GM19351 (cell line): ENCODE measurements at regions not wholly inside any gene's neighbourhood (a gene's known extent, or its start where the extent isn't known, plus 50 kb on each side); places are given as distances from the start of the nearest gene placed in this dataset.

ENCODE experiments used
- ATAC-seq: cut with Tn5 transposase; IDR thresholded peaks from one replicate; pipeline ENCODE4 v1.9.1; 2021; ENCODE audit warnings: mild to moderate bottlenecking, moderate library complexity; ENCODE audit not compliant: unreplicated experiment

DNA sequence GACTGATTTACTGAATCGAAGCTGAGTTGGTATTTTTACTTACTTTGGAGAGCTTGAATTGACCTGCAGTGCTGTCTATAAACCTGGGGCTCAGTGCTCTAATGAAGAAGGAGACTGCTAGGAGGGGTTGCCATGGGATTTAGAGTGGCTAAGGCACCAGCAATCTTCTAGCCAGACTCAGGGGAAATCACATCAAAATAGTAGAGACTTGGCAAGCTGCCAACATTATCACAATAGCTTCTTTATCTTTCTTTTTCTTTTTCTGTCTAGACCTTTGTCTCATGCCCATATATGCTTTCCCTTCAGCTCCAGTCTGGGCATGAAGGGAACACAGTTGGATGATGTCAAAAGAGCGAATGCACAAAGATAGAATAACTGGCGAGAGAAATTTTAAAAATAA lies 301.1 kb upstream of the DPYD start:
- no peak for ATAC-seq

DNA sequence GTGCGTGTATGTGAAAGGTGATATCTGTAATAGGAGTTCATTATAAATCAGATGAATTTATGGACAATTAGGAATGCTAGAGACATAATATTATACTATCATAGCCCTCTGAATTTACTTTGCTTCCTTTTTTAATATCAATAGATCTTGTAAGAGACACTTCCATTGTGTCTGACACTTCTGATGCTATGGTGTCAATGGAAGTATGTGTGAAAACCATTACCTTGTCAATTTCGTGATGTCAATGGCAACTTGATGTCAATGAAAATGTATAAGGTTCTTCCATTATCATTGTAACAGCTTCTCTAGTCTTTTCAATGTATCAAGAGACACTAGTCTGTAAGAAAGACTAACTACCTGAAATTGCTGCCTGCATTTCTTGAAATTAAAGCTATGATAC lies 296.8 kb upstream of the DPYD start:
- no peak for ATAC-seq

DNA sequence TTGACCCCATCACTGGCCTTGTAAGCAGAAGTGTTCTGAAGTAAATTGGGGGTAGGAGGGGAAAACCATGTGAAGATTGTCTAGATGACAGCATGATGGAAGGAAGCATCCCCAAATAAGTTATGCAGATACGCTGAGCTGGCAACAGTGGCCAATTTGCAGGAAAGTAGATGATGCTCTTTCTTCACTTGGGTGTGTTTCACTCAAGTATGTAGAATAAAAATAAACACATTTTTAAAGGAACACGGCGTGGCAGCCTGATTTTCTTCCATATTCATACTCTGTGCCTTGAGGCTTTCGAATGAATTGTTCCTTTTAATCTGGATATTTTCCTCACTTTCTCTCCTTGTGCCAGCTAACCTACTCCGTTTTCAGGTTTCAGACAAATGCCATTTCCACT lies 295.5 kb upstream of the DPYD start:
- no peak for ATAC-seq

DNA sequence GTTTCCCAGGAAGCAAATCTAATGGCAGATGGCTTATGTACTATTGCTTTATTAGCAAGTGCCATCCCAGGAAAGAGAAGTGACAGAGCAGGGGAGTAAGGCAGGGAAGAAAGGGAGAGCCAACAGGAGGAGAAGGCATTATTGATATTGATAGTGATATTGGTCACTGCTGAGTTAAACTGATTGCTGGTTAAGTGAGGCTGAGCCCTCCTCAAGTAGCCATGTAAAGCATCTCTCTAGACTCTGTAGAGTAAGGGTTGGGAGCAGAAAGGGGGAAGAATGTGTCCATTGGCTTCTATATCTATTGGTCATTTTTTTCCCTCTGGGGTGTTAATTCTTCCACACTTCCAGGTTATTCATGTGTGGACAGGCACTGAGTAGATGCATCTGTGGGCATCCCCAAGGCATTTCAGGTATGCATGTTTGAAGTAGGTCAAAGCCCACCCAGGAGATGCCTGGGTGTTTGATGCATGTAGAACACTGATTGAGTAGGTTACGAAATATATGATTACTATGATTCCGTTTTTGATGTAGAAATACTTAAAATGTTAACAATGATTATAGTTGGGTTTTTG lies 290.5 kb upstream of the DPYD start:
- no peak for ATAC-seq

DNA sequence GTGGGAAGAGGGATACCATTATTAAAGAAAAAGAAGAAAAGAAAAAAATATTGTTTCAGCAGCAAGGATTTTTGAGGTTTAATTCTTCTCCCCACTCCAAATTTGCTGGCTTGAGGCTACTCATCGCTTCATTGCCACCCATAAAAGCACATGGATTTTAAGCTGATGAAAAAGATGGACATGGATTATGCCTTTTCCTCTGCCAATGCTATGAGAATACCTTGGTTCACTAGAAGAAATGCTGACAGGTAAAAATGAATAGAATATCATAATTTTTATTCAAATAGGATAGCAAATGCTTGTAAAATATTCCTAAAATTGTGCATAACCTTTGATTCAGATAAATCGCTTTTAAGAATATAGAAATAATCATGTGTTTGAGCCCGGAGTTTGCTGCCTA lies 289.7 kb upstream of the DPYD start:
- no peak for ATAC-seq

DNA sequence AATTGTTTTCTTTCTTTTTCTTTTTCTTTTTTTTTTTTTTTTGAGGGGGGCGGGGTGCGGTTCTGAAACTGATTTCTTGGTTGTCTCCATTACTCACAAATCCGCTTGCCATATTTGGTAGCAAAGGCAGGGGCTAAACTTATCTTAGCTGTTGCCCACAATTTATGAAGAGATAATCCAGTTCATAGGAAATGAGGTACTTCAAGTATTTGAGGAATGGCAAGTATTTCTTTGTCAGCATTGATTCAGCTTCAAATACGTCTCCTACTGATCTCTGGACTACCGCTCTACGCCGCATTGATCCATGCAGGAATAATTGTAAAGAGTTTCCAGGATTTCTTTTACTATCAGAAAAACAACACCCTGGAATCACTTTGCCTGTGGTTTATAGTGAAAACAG lies 289.2 kb upstream of the DPYD start:
- no peak for ATAC-seq

DNA sequence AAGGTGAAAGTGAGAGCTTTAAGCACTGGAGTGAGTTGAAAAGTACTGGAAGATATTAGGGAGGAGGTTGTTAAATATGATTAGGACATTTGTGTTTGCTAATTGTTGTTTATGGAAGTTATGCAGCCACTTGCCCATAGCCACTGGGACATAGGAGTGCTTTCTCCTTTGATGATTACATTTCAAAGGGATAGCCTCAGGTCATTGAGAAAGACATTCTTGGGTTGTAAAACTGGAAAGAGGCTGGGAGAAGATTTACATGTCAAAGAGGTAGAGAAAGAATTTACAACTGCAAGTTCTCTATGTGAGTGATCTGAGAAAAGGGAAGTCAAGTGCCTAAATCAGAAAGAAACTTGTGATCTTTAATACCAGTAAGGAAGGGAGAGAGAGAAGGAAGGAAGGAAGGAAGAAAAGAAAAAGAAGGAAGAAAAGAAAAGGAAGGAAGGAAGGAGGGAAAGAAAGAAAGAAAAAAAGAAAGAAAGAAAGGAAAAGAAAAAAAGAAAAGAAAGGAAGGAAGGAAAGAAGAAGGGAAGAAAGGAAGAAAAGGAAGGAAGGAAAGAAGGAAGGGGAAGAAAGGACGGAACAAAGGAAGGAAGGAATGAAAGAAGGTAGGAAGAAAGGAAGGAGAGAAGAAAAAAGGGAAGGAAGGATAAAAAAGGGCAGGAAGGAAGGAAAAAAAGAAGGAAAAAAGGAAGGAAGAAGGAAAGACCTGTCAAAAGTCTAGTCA lies 284.6 kb upstream of the DPYD start:
- ATAC-seq: no peak

DNA sequence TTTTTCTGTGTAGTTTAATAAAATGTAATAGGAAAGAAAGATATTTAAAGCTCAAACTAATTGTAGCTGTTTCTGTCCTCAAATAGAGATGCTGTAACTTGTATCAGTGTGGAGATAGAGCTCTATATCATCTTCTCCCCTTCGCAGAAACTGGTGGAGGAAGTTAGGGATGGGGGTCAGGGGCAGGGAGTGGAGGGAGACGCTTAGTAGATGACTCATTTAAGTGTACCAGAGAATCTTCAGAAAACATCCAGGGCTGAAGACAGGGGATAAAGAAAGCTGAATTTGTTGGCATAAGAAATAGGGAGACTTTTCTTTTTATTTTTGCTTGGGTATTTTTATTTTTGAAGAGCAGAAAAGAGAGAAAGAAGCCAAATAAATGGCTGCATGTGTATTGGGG lies 282.6 kb upstream of the DPYD start:
- no peak for ATAC-seq

DNA sequence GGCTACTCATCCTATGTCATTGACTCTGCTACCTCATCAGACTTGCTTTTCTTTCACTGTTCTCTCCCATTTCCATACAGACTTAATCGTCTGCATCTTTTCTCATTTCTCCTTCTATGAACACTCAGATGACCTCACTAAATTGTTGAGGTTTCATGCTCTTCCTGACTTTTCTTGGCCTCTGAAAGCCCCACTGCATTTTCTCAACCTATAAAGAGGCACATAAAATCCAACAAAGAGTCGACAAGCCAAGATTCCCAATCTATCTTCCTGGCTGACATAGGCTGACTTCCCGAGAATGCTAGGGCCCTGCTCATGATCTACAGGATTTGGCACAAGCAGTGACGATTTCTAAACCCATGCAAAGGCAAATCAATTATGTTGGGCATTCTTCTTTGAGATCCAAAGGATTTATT lies 280.8 kb upstream of the DPYD start:
- ATAC-seq: no peak

DNA sequence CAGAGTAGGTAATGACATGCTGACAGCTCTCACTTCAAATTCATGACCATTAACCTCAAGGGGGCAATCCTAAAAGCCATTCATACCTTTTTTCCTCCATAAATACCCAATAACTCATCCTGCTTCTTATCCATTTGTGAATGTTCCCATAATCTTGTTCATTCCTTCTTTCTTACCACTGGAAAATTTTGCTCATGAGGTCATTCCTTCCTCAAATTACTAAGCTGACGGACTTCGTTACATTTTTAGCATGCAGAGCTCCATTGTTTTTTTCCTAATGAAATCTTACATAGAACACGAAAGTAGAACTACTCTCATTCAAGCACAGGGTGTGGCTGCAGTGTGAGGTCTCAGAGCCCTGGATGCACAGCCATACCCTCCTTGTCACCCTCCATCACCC lies 276.5 kb upstream of the DPYD start:
- no peak for ATAC-seq

DNA sequence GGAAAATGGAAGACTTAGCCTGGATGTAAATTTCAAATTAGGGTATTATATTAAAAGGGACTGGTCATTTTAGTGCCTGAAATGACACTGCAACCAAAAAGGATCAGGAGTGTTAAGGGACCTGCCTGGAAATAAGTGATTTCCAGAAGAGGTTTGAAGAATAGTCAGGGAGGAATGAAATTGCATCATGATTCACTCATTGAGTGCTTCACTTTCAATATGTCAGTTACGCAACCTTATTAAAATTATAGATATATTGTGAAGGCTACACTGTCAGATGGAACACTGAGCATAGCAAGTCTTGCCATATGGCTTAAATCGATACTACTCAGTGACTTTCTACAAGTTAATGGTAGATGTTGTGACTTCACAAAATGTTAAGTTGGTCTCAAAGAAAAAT lies 275.2 kb upstream of the DPYD start:
- ATAC-seq: no peak

DNA sequence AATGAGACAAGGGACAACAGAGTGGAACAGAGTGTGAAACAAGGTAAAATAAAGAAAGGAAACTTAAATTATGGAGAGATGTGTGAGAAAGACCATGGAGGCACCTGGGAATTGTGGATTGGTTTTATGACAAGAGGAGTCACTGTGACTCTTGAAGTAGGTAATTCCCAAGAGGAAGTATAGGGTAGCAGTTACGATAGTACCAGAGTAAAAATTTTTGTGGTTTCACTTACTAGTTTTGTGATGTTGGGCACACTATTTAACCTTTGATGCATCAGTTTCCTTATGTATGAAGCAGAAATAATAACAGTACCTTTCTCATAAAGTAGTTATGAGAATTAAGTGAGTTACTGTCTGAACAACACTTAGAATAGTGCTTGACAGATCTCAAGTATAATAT lies 267.9 kb upstream of the DPYD start:
- no peak for ATAC-seq

DNA sequence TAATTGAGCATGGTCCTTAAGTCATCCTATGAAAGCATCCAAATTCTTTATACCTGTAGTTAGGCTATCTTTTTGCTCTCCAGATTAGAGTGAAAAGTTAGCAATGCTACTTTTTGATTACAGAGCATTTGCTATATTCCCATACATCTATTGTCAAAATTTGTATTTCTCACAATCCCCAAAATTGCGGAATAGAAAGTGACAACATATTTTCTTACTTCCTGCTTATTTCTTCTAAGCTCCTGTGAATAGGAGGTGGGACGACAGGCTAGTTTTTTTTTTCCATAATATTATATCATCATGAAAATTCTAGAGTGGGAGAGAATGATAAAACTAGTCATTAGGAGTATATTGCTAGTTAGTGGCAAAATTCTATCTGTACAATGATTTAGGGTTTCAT lies 264.0 kb upstream of the DPYD start:
- ATAC-seq: no peak

DNA sequence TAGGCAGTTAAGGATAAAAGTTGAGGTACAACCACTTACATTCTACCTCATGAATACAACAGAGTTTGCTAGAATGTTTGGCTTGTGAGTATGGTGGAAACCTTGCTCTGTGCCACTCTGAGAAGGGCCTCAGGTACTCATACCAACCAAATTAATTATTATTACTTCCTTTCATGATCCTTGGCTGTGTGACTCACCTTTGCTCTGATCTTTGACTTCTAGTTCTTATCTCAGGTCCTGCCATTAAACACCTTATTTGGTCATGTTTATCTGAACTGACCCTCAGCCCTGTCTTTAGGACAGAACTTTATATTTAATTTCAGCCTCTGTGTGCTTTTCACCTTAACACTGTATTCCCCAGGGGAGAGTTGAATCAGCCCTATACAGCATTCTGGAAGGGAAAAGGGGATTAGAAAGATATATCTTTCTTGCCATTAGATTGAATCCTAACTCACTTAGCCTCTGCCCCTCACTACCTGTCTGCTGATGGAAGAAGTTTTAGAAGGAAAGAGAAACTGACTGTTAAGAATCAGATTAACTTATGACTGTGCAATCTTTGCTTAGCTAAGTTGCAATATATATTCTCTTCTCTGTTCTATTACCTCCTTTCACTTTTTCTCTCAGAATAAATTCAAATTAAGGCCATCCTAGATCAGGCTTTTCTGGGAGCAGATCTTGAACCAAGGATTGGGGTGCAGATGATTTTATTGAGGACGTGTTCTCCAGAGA lies 260.4 kb upstream of the DPYD start:
- ATAC-seq: no peak

DNA sequence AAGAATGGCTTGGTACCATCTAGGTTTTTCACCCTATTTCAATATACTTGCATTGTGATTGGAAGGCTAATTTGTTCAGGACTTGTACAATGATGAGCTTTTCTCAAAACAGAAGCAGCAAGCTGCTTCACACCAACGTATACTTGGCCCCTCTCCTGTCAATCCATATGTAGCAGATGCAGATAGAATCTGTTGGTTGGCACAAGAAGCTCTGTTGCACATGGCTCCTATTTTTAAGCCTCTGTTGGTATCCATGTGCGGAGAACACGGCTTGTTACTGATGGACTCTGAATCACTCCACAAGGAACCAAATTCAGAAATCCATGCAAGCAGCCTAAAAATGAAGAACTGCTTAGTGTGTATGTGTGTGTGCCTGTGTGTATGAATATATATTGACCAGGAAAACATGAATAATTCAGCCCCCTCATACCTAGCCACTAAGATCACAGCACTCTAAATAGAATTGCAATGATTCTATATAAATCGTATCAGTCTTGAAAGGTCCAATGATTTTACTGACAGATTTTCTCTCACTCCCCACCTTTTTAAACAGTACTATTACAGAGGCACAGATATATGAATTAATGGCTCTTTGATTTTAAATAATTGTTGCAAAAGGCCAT lies 258.4 kb upstream of the DPYD start:
- no peak for ATAC-seq

DNA sequence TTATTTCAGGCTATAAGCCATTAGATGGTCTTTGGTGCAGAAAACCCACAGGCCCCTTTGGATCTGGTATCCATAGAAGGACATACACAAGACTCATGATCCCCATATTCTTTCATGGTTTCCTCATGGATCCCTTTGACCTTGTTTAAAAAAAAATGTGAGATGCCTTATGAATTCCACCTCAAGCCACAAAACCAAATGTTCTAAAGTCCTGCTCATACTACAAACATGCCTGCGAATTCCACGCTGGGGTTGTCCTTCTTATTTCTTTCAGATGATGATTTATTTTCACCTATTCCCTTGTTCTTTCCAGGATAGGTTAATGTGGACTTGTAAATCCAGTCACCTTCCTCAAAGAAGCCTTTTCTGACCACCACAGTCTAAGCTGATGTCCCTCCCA lies 256.9 kb upstream of the DPYD start:
- no peak for ATAC-seq

DNA sequence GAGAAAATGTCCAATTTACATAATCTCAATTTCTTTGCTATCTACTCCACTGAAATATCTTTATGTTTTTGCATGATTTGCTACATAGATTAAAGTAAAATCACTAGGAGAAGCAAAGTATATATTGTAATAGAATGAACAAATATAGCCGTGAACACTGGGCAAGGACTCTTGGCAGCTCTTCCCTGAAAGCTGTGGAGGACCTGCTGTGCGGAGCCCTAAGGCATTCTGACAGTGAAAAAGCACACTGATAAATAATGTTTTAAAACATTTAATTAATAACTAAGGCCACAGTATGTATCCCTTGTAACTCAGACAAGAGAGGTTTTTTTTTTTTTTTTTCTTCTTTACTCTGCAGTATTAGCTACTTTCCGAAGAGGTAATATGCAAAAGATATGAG lies 256.1 kb upstream of the DPYD start:
- ATAC-seq: no peak

DNA sequence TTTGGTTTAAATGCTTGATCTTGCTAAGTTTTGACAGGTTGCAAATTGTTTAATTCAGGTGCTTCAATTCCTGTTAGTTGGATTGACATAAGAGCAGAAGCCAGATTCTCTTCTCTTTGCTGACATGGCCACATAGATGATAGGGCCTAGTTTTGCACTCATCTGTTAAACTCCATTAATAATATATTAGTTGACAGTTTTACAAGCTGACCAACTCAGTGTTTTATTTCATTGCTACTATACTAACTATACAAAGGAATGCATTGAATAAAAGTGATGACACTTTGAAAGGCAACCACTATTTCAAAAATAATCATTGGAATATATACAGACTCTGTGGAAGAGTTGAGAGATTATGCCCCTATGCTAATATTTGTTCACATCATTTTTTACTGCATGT lies 255.6 kb upstream of the DPYD start:
- no peak for ATAC-seq

DNA sequence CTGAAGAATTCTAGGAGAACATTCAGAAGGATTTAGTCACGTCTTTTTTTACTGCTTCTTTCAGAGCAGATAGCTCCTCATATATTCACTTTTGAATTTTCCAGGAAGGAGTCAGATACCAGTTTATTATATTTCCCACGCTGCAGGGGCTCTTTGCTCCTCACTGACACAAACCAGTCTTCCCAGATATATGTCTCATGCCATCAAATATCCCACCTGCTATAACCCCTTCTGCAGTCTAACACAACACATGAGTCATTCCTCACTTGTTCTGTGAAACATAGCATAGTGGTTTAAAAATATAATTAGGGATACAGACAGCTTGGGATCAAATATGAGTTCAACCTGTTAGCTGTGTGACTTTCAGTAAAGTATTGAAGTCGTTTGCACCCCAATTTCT lies 251.7 kb upstream of the DPYD start:
- ATAC-seq: no peak

DNA sequence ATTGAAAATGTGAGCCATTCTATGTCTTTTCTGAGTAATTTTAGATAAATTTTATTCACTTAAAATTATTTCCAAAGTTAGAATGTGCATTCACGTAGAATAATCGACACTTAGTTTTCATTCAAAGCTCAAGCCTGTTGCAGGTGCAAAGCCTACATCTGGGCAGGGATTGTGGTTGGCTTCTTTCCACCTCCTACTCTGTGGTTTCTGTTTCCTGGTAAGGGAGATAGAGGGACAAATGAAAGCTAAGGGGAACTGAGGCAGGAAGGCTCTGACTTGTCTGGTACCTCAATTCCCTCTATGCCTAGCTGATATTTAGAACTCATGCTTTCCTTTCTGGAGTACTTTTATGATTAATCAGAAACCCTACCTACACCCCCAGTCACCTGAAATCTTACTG lies 251.2 kb upstream of the DPYD start:
- no peak for ATAC-seq

DNA sequence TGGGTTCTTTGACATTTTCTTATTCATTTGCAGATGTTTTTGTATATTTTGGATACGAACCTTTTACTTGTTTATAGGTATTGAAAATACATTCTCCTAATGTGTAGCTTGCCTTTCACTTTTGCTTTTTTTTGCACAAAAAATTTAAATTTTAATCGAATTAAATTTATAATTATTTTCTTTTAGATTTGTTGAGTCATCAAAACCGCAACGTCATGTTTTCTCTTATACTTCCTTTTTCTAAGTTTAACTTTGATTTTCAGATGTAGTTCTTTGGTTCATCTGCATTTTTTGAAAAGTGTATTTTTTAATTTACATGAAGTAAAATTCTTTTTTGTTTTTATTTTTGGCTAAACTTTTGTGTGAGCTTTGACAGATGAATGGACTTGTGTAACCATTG lies 243.7 kb upstream of the DPYD start:
- no peak for ATAC-seq
